Stimulated activated naive CD8-positive, alpha-beta T cell treated with anti-CD3 and anti-CD28 coated beads, Interleukin-15, Interleukin-2, amounts not matched to agents 100 ng/mL and 50 ng/mL, for 24 hours (primary cell): ENCODE measurements at regions not wholly inside any gene's neighbourhood (a gene's known extent, or its start where the extent isn't known, plus 50 kb on each side); places are given as distances from the start of the nearest gene placed in this dataset.
"Not testable (repeated sequence)": the region's sequence is repeated elsewhere in the genome, so short reads cannot be mapped to it uniquely, and the experiment has no call there.

Experiments
- H3K27ac Mint-ChIP-seq: one replicate; pipeline ENCODE4 v1.8.0; 2021; ENCODE audit warnings: mild to moderate bottlenecking, mixed read lengths
- H3K27me3 Mint-ChIP-seq: one replicate; pipeline ENCODE4 v1.8.0; 2021; ENCODE audit warnings: mixed read lengths
- H3K36me3 Mint-ChIP-seq: one replicate; pipeline ENCODE4 v1.8.0; 2021; ENCODE audit warnings: low read depth, mixed read lengths
- H3K4me1 Mint-ChIP-seq: one replicate; pipeline ENCODE4 v1.8.0; 2021; ENCODE audit warnings: low read depth, mixed read lengths
- H3K4me3 Mint-ChIP-seq: one replicate; pipeline ENCODE4 v1.8.0; 2021; ENCODE audit warnings: mild to moderate bottlenecking, mixed read lengths
- H3K9me3 Mint-ChIP-seq: one replicate; pipeline ENCODE4 v1.8.0; 2021; ENCODE audit warnings: mixed read lengths

- H3K36me3 Mint-ChIP-seq, result no peaks in the 10 kb centered on the region
- H3K27ac Mint-ChIP-seq, result no peak overlapping the region
- H3K4me1 Mint-ChIP-seq, result peaks cover 10% of the 10 kb centered on the region
- no peaks in the 10 kb centered on the region for H3K27me3 Mint-ChIP-seq
- H3K4me3 Mint-ChIP-seq, result no peak overlapping the region
- no peaks in the 10 kb centered on the region for H3K9me3 Mint-ChIP-seq
Observed at GRCh38 chr1:67482733-67483482, 52.7 kb upstream of the SERBP1 start.

GRCh38 chr1:67484492-67484891 lies 54.3 kb upstream of the SERBP1 start:
- Mint-ChIP-seq H3K27me3 (no peaks in the 10 kb centered on the region), H3K36me3 (no peaks in the 10 kb centered on the region), H3K4me3 (no peak overlapping the region), H3K27ac (no peak overlapping the region), H3K4me1 (peaks cover under 1% of the 10 kb centered on the region), H3K9me3 (no peaks in the 10 kb centered on the region)

GRCh38 chr1:67485046-67485811 lies 55.0 kb upstream of the SERBP1 start:
- no peaks in the 10 kb centered on the region for H3K36me3 Mint-ChIP-seq
- no peak overlapping the region for H3K27ac Mint-ChIP-seq
- no peaks in the 10 kb centered on the region for H3K9me3 Mint-ChIP-seq
- H3K27me3 Mint-ChIP-seq, result no peaks in the 10 kb centered on the region
- no peaks in the 10 kb centered on the region for H3K4me1 Mint-ChIP-seq
- H3K4me3 Mint-ChIP-seq, result no peak overlapping the region

- Mint-ChIP-seq H3K9me3 (no peaks in the 10 kb centered on the region), H3K27me3 (no peaks in the 10 kb centered on the region), H3K4me3 (no peak overlapping the region), H3K4me1 (no peaks in the 10 kb centered on the region), H3K36me3 (no peaks in the 10 kb centered on the region), H3K27ac (no peak overlapping the region)
Observed at GRCh38 chr1:67489643-67490042, 59.4 kb upstream of the SERBP1 start.

- Mint-ChIP-seq H3K9me3 (no peaks in the 10 kb centered on the region), H3K36me3 (no peaks in the 10 kb centered on the region), H3K4me3 (no peak overlapping the region), H3K4me1 (no peaks in the 10 kb centered on the region), H3K27ac (no peak overlapping the region), H3K27me3 (no peaks in the 10 kb centered on the region)
Observed at GRCh38 chr1:67491280-67491679, 61.1 kb upstream of the SERBP1 start.

- H3K4me3 Mint-ChIP-seq, result no peak overlapping the region
- H3K27ac Mint-ChIP-seq, result no peak overlapping the region
- no peaks in the 10 kb centered on the region for H3K4me1 Mint-ChIP-seq
- no peaks in the 10 kb centered on the region for H3K27me3 Mint-ChIP-seq
- H3K9me3 Mint-ChIP-seq, result no peaks in the 10 kb centered on the region
- no peaks in the 10 kb centered on the region for H3K36me3 Mint-ChIP-seq
Observed at GRCh38 chr1:67493148-67493547, 62.9 kb upstream of the SERBP1 start.

- H3K27ac Mint-ChIP-seq, result no peak overlapping the region
- H3K36me3 Mint-ChIP-seq, result no peaks in the 10 kb centered on the region
- peaks cover under 1% of the 10 kb centered on the region for H3K4me1 Mint-ChIP-seq
- H3K4me3 Mint-ChIP-seq, result no peak overlapping the region
- no peaks in the 10 kb centered on the region for H3K9me3 Mint-ChIP-seq
- H3K27me3 Mint-ChIP-seq, result no peaks in the 10 kb centered on the region
Observed at GRCh38 chr1:67495327-67495726, 65.1 kb upstream of the SERBP1 start.

- Mint-ChIP-seq H3K27me3 (no peaks in the 10 kb centered on the region), H3K9me3 (no peaks in the 10 kb centered on the region), H3K4me3 (no peak overlapping the region), H3K27ac (no peak overlapping the region), H3K4me1 (peaks cover 4% of the 10 kb centered on the region), H3K36me3 (no peaks in the 10 kb centered on the region)
Observed at GRCh38 chr1:67496329-67496728, 66.1 kb upstream of the SERBP1 start.

- H3K4me3 Mint-ChIP-seq, result peak overlapping the region; percentile 17
- H3K36me3 Mint-ChIP-seq, result no peaks in the 10 kb centered on the region
- H3K27ac Mint-ChIP-seq, result no peak overlapping the region
- peaks cover 7% of the 10 kb centered on the region for H3K4me1 Mint-ChIP-seq
- H3K9me3 Mint-ChIP-seq, result no peaks in the 10 kb centered on the region
- no peaks in the 10 kb centered on the region for H3K27me3 Mint-ChIP-seq
Observed at GRCh38 chr1:67500413-67500959, 70.3 kb upstream of the SERBP1 start.

GRCh38 chr1:67503974-67504373 lies 73.8 kb upstream of the SERBP1 start:
- Mint-ChIP-seq H3K4me3 (no peak overlapping the region), H3K27ac (no peak overlapping the region), H3K4me1 (peaks cover 7% of the 10 kb centered on the region), H3K36me3 (no peaks in the 10 kb centered on the region), H3K27me3 (no peaks in the 10 kb centered on the region), H3K9me3 (no peaks in the 10 kb centered on the region)

GRCh38 chr1:67513392-67514294 lies 83.4 kb upstream of the SERBP1 start:
- H3K4me3 Mint-ChIP-seq, H3K27me3 Mint-ChIP-seq, H3K27ac Mint-ChIP-seq, H3K36me3 Mint-ChIP-seq, H3K4me1 Mint-ChIP-seq: not testable (repeated sequence)
- peaks cover 15% of the 10 kb centered on the region for H3K9me3 Mint-ChIP-seq

- H3K4me3 Mint-ChIP-seq, result no peak overlapping the region
- H3K27ac Mint-ChIP-seq, result no peak overlapping the region
- no peaks in the 10 kb centered on the region for H3K27me3 Mint-ChIP-seq
- peaks cover 15% of the 10 kb centered on the region for H3K9me3 Mint-ChIP-seq
- H3K4me1 Mint-ChIP-seq, result no peaks in the 10 kb centered on the region
- peaks cover 5% of the 10 kb centered on the region for H3K36me3 Mint-ChIP-seq
Observed at GRCh38 chr1:67514300-67514699, 84.1 kb upstream of the SERBP1 start.

- no peak overlapping the region for H3K27ac Mint-ChIP-seq
- no peaks in the 10 kb centered on the region for H3K27me3 Mint-ChIP-seq
- peaks cover 15% of the 10 kb centered on the region for H3K9me3 Mint-ChIP-seq
- no peaks in the 10 kb centered on the region for H3K4me1 Mint-ChIP-seq
- no peak overlapping the region for H3K4me3 Mint-ChIP-seq
- H3K36me3 Mint-ChIP-seq, result peaks cover 5% of the 10 kb centered on the region
Observed at GRCh38 chr1:67514786-67515185, 84.6 kb upstream of the SERBP1 start.

- H3K27ac Mint-ChIP-seq, result no peak overlapping the region
- H3K27me3 Mint-ChIP-seq, result no peaks in the 10 kb centered on the region
- H3K4me3 Mint-ChIP-seq, result no peak overlapping the region
- H3K4me1 Mint-ChIP-seq, result no peaks in the 10 kb centered on the region
- peaks cover 15% of the 10 kb centered on the region for H3K9me3 Mint-ChIP-seq
- peaks cover 5% of the 10 kb centered on the region for H3K36me3 Mint-ChIP-seq
Observed at GRCh38 chr1:67515324-67516080, 85.3 kb upstream of the SERBP1 start.
